Activated T-cell treated with anti-CD3 and anti-CD28 coated beads, Interleukin-2, amount 50 U/mL, for 4 hours (primary cell): ENCODE measurements at regions not wholly inside any gene's neighbourhood (a gene's known extent, or its start where the extent isn't known, plus 50 kb on each side); places are given as distances from the start of the nearest gene placed in this dataset.
"Not testable (repeated sequence)": the region's sequence is repeated elsewhere in the genome, so short reads cannot be mapped to it uniquely, and the experiment has no call there.

Source experiments
- ATAC-seq, 2 donors: fragments of 200-7000 bp; cut with Tn5 transposase; one replicate each; pipeline ENCODE4 v1.10.0; 2021
- DNase-seq: peaks from one replicate; pipeline ENCODE4 v3.0.0-alpha.2; 2020
- H3K27me3 Mint-ChIP-seq: one replicate; pipeline ENCODE4 v1.8.0; 2021; ENCODE audit warnings: low read depth, mixed read lengths
- H3K36me3 Mint-ChIP-seq: one replicate; pipeline ENCODE4 v1.8.0; 2022; ENCODE audit warnings: mixed read lengths; ENCODE audit not compliant: insufficient read depth
- H3K4me1 Mint-ChIP-seq: one replicate; pipeline ENCODE4 v1.8.0; 2021; ENCODE audit warnings: low read depth, mixed read lengths
- H3K4me3 Mint-ChIP-seq: one replicate; pipeline ENCODE4 v1.8.0; 2021; ENCODE audit warnings: mild to moderate bottlenecking, moderate library complexity, mixed read lengths
- H3K9me3 Mint-ChIP-seq: one replicate; pipeline ENCODE4 v1.8.0; 2021; ENCODE audit warnings: mixed read lengths

GRCh38 chrY:10092342-10092741, 564.7 kb downstream of the TSPY10 start:
- Mint-ChIP-seq H3K36me3 (no peaks in the 10 kb centered on the region), H3K4me3 (no peak overlapping the region), H3K9me3 (peaks cover 13% of the 10 kb centered on the region), H3K27me3 (no peaks in the 10 kb centered on the region), H3K4me1 (no peaks in the 10 kb centered on the region)
- ATAC-seq = no peak
- peak; percentile 3 for DNase-seq

- not testable (repeated sequence) for ATAC-seq, H3K27me3 Mint-ChIP-seq, DNase-seq, H3K4me3 Mint-ChIP-seq, H3K36me3 Mint-ChIP-seq, H3K4me1 Mint-ChIP-seq
- peaks cover 16% of the 10 kb centered on the region for H3K9me3 Mint-ChIP-seq
These were observed 578.6 kb downstream of the TSPY10 start for GRCh38 chrY:10106252-10106651.
